ENCODE measurements at regions not wholly inside any gene's neighbourhood (a gene's known extent, or its start where the extent isn't known, plus 50 kb on each side); places are given as distances from the start of the nearest gene placed in this dataset.
"Not testable (repeated sequence)": the region's sequence is repeated elsewhere in the genome, so short reads cannot be mapped to it uniquely, and the experiment has no call there.

GRCh38 chrX:446245-446644 lies 59.5 kb upstream of the PPP2R3B start:
- FAIRE-seq (no peak), DNase-seq (peak in 1 of 5 donors; percentile 32)
- Histone ChIP-seq H3K9ac (ENCODE audit: low read length in 3 of 3) (no peak overlapping the region), H3K27ac (ENCODE audit: low read depth in 2 of 2, low read length in 2 of 2) (no peak overlapping the region), H3K36me3 (ENCODE audit: control insufficient read depth in 2 of 3, insufficient read depth in 3 of 3, low read length in 3 of 3) (no peaks in the 10 kb centered on the region), H3K4me3 (ENCODE audit: low read length in 3 of 3) (no peak overlapping the region), H3K4me1 (ENCODE audit: control insufficient read depth in 2 of 3, insufficient read depth in 2 of 3, low read depth in 1 of 3, low read length in 3 of 3) (no peaks in the 10 kb centered on the region), H3K9me3 (ENCODE audit: control insufficient read depth in 2 of 3, insufficient read depth in 1 of 3, low read length in 3 of 3) (peaks cover 0 to 2% (median 0%) of the 10 kb centered on the region in 3 donors), H3K27me3 (ENCODE audit: control insufficient read depth, insufficient read depth, low read length) (no peaks in the 10 kb centered on the region)
- intact Hi-C loops (cut with DNase I) = no loop called here
- no peak for TF ChIP-seq CTCF (IDR thresholded peaks at IDR 0.05; ENCODE audit: borderline replicate concordance, extremely low read depth, insufficient read depth)

- H3K9ac ChIP-seq (ENCODE audit: low read length in 3 of 3) = no peak overlapping the region
- no peaks in the 10 kb centered on the region for H3K4me1 ChIP-seq (ENCODE audit: control insufficient read depth in 2 of 3, insufficient read depth in 2 of 3, low read depth in 1 of 3, low read length in 3 of 3)
- intact Hi-C loops (cut with DNase I) = no loop called here
- no peaks in the 10 kb centered on the region for H3K27me3 ChIP-seq (ENCODE audit: control insufficient read depth, insufficient read depth, low read length)
- peak in 1 of 5 donors; percentile 17 for DNase-seq
- no peak overlapping the region for H3K27ac ChIP-seq (ENCODE audit: low read depth in 2 of 2, low read length in 2 of 2)
- no peaks in the 10 kb centered on the region for H3K36me3 ChIP-seq (ENCODE audit: control insufficient read depth in 2 of 3, insufficient read depth in 3 of 3, low read length in 3 of 3)
- FAIRE-seq = no peak
- H3K4me3 ChIP-seq (ENCODE audit: low read length in 3 of 3) = no peak overlapping the region
- no peak for TF ChIP-seq CTCF (IDR thresholded peaks at IDR 0.05; ENCODE audit: borderline replicate concordance, extremely low read depth, insufficient read depth)
- no peaks in the 10 kb centered on the region for H3K9me3 ChIP-seq (ENCODE audit: control insufficient read depth in 2 of 3, insufficient read depth in 1 of 3, low read length in 3 of 3)
Measured at GRCh38 chrX:447052-447451, 60.3 kb upstream of the PPP2R3B start.

GRCh38 chrX:451750-452149 lies 65.0 kb upstream of the PPP2R3B start:
- DNase-seq = peak in 1 of 5 donors; percentile 20
- H3K27ac ChIP-seq (ENCODE audit: low read depth in 2 of 2, low read length in 2 of 2); H3K4me1 ChIP-seq (ENCODE audit: control insufficient read depth in 2 of 3, insufficient read depth in 2 of 3, low read depth in 1 of 3, low read length in 3 of 3); FAIRE-seq; H3K27me3 ChIP-seq (ENCODE audit: control insufficient read depth, insufficient read depth, low read length); H3K9ac ChIP-seq (ENCODE audit: low read length in 3 of 3); H3K4me3 ChIP-seq (ENCODE audit: low read length in 3 of 3); H3K36me3 ChIP-seq (ENCODE audit: control insufficient read depth in 2 of 3, insufficient read depth in 3 of 3, low read length in 3 of 3); intact Hi-C loops (cut with DNase I); H3K9me3 ChIP-seq (ENCODE audit: control insufficient read depth in 2 of 3, insufficient read depth in 1 of 3, low read length in 3 of 3): not testable (repeated sequence)

- TF ChIP-seq CTCF (IDR thresholded peaks at IDR 0.05; ENCODE audit: borderline replicate concordance, extremely low read depth, insufficient read depth) = no peak
- no peak for FAIRE-seq
- Histone ChIP-seq H3K9me3 (ENCODE audit: control insufficient read depth in 2 of 3, insufficient read depth in 1 of 3, low read length in 3 of 3) (no peaks in the 10 kb centered on the region), H3K9ac (ENCODE audit: low read length in 3 of 3) (no peak overlapping the region), H3K4me1 (ENCODE audit: control insufficient read depth in 2 of 3, insufficient read depth in 2 of 3, low read depth in 1 of 3, low read length in 3 of 3) (no peaks in the 10 kb centered on the region), H3K4me3 (ENCODE audit: low read length in 3 of 3) (no peak overlapping the region), H3K27me3 (ENCODE audit: control insufficient read depth, insufficient read depth, low read length) (no peaks in the 10 kb centered on the region), H3K36me3 (ENCODE audit: control insufficient read depth in 2 of 3, insufficient read depth in 3 of 3, low read length in 3 of 3) (no peaks in the 10 kb centered on the region), H3K27ac (ENCODE audit: low read depth in 2 of 2, low read length in 2 of 2) (no peak overlapping the region)
- no peak for DNase-seq
- intact Hi-C loops (cut with DNase I) = no loop called here
Measured at GRCh38 chrX:452598-452997, 65.9 kb upstream of the PPP2R3B start.

- H3K9me3 ChIP-seq (ENCODE audit: control insufficient read depth in 2 of 3, insufficient read depth in 1 of 3, low read length in 3 of 3); FAIRE-seq; H3K4me1 ChIP-seq (ENCODE audit: control insufficient read depth in 2 of 3, insufficient read depth in 2 of 3, low read depth in 1 of 3, low read length in 3 of 3); DNase-seq; H3K9ac ChIP-seq (ENCODE audit: low read length in 3 of 3); H3K4me3 ChIP-seq (ENCODE audit: low read length in 3 of 3); H3K27ac ChIP-seq (ENCODE audit: low read depth in 2 of 2, low read length in 2 of 2); H3K27me3 ChIP-seq (ENCODE audit: control insufficient read depth, insufficient read depth, low read length); H3K36me3 ChIP-seq (ENCODE audit: control insufficient read depth in 2 of 3, insufficient read depth in 3 of 3, low read length in 3 of 3); intact Hi-C loops (cut with DNase I): not testable (repeated sequence)
Measured at GRCh38 chrX:454514-454913, 67.8 kb upstream of the PPP2R3B start.
